ENCODE measurements at regions not wholly inside any gene's neighbourhood (a gene's known extent, or its start where the extent isn't known, plus 50 kb on each side); places are given as distances from the start of the nearest gene placed in this dataset.

GRCh38 chr4:13142726-13143125 is 341.4 kb downstream of the RAB28 start:
- no peak overlapping the region for H3K9ac ChIP-seq (ENCODE audit: low read length)
- ATAC-seq (no peak), DNase-seq (no peak)
- no peaks in the 10 kb centered on the region for H4K20me1 ChIP-seq (ENCODE audit: low read length)
- H3K9me2 ChIP-seq (replicated peaks; ENCODE audit: low read length) = no peaks in the 10 kb centered on the region
- no peaks in the 10 kb centered on the region for H3K4me1 ChIP-seq (ENCODE audit: insufficient read depth, low read length)
- no TSS peak for BruUV-seq (replicated peaks)
- TF ChIP-seq, protein P1, sequence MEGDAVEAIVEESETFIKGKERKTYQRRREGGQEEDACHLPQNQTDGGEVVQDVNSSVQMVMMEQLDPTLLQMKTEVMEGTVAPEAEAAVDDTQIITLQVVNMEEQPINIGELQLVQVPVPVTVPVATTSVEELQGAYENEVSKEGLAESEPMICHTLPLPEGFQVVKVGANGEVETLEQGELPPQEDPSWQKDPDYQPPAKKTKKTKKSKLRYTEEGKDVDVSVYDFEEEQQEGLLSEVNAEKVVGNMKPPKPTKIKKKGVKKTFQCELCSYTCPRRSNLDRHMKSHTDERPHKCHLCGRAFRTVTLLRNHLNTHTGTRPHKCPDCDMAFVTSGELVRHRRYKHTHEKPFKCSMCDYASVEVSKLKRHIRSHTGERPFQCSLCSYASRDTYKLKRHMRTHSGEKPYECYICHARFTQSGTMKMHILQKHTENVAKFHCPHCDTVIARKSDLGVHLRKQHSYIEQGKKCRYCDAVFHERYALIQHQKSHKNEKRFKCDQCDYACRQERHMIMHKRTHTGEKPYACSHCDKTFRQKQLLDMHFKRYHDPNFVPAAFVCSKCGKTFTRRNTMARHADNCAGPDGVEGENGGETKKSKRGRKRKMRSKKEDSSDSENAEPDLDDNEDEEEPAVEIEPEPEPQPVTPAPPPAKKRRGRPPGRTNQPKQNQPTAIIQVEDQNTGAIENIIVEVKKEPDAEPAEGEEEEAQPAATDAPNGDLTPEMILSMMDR (conservative IDR thresholded peaks at IDR 0.05; ENCODE audit: low read depth, low read length) = no peak
- TF ChIP-seq EZH2phosphoT487 (IDR thresholded peaks at IDR 0.05; ENCODE audit: borderline replicate concordance, low read length) (no peak), EZH2 (IDR thresholded peaks at IDR 0.05; ENCODE audit: low read length, unreplicated experiment) (no peak)
- no peak overlapping the region for H3K4me2 ChIP-seq (ENCODE audit: low read length)
- H3K79me2 ChIP-seq (ENCODE audit: low read length) = no peaks in the 10 kb centered on the region
- no peaks in the 10 kb centered on the region for H3K27me3 ChIP-seq (ENCODE audit: low read length)
- H3F3A ChIP-seq (ENCODE audit: low read length, unreplicated experiment) = no peaks in the 10 kb centered on the region
- no peaks in the 10 kb centered on the region for H3K36me3 ChIP-seq (ENCODE audit: low read depth, low read length)
- no peaks in the 10 kb centered on the region for H3K9me3 ChIP-seq (ENCODE audit: low read length)
- H3K27ac ChIP-seq (ENCODE audit: low read length) = no peak overlapping the region
- intact Hi-C loops (cut with micrococcal nuclease) = no loop called here
- H2AFZ ChIP-seq (ENCODE audit: low read length) = no peak overlapping the region
- ChIA-PET POLR2A (ENCODE audit: unreplicated experiment) (no interaction called here), CTCF (no interaction called here)
- no peak overlapping the region for H3K4me3 ChIP-seq (ENCODE audit: low read length)

GRCh38 chr4:13142191-13142590 is 341.9 kb downstream of the RAB28 start:
- Histone ChIP-seq H3K9me2 (replicated peaks; ENCODE audit: low read length) (no peaks in the 10 kb centered on the region), H3K27me3 (ENCODE audit: low read length) (no peaks in the 10 kb centered on the region), H3K4me3 (ENCODE audit: low read length) (no peak overlapping the region), H2AFZ (ENCODE audit: low read length) (no peak overlapping the region), H3F3A (ENCODE audit: low read length, unreplicated experiment) (no peaks in the 10 kb centered on the region), H3K79me2 (ENCODE audit: low read length) (no peaks in the 10 kb centered on the region), H3K9me3 (ENCODE audit: low read length) (no peaks in the 10 kb centered on the region), H3K4me1 (ENCODE audit: insufficient read depth, low read length) (no peaks in the 10 kb centered on the region), H3K9ac (ENCODE audit: low read length) (no peak overlapping the region), H3K27ac (ENCODE audit: low read length) (no peak overlapping the region), H4K20me1 (ENCODE audit: low read length) (no peaks in the 10 kb centered on the region), H3K36me3 (ENCODE audit: low read depth, low read length) (no peaks in the 10 kb centered on the region), H3K4me2 (ENCODE audit: low read length) (no peak overlapping the region)
- BruUV-seq (replicated peaks) = no TSS peak
- POLR2A ChIA-PET (ENCODE audit: unreplicated experiment) = no interaction called here
- DNase-seq = no peak
- TF ChIP-seq EZH2 (IDR thresholded peaks at IDR 0.05; ENCODE audit: low read length, unreplicated experiment) (no peak), EZH2phosphoT487 (IDR thresholded peaks at IDR 0.05; ENCODE audit: borderline replicate concordance, low read length) (no peak)
- TF ChIP-seq, protein P1 (conservative IDR thresholded peaks at IDR 0.05; ENCODE audit: low read depth, low read length) = no peak
- CTCF ChIA-PET = no interaction called here
- ATAC-seq = no peak
- intact Hi-C loops (cut with micrococcal nuclease) = no loop called here

DNA sequence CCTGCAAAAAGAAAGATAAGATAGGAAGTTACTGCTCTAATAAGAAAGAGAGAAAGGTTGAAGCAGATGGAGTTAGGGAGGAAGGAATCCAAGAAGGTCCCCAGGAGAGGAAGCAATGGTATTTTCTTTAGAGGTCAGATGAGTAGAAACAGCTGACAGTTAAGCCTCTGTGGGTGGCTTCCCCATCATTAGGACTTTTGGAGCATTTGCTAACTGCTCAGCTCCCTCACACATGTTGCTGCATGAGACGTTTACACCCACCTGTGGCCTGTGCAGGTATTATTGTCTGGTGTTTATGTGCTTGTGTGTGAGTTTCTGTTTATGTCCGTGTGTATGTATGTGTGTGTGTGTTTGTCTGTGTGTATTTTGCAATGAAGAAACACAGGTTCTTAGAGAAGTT is 346.8 kb downstream of the RAB28 start:
- intact Hi-C loops (cut with micrococcal nuclease) = no loop called here
- TF ChIP-seq EZH2phosphoT487 (IDR thresholded peaks at IDR 0.05; ENCODE audit: borderline replicate concordance, low read length) (no peak), EZH2 (IDR thresholded peaks at IDR 0.05; ENCODE audit: low read length, unreplicated experiment) (no peak)
- TF ChIP-seq, protein P1 (conservative IDR thresholded peaks at IDR 0.05; ENCODE audit: low read depth, low read length) = no peak

More for the DNA sequence above, 346.8 kb downstream of the RAB28 start:
- DNase-seq = no peak
- no peaks in the 10 kb centered on the region for H3K9me2 ChIP-seq (replicated peaks; ENCODE audit: low read length)
- no peaks in the 10 kb centered on the region for H3F3A ChIP-seq (ENCODE audit: low read length, unreplicated experiment)
- POLR2A ChIA-PET (ENCODE audit: unreplicated experiment) = no interaction called here
- no peaks in the 10 kb centered on the region for H3K36me3 ChIP-seq (ENCODE audit: low read depth, low read length)
- H3K9me3 ChIP-seq (ENCODE audit: low read length) = no peaks in the 10 kb centered on the region
- H3K9ac ChIP-seq (ENCODE audit: low read length) = no peak overlapping the region
- no peak for ATAC-seq
- CTCF ChIA-PET = no interaction called here
- no peaks in the 10 kb centered on the region for H3K27me3 ChIP-seq (ENCODE audit: low read length)
- no peak overlapping the region for H2AFZ ChIP-seq (ENCODE audit: low read length)
- no peak overlapping the region for H3K4me2 ChIP-seq (ENCODE audit: low read length)
- no peaks in the 10 kb centered on the region for H3K4me1 ChIP-seq (ENCODE audit: insufficient read depth, low read length)
- H3K79me2 ChIP-seq (ENCODE audit: low read length) = no peaks in the 10 kb centered on the region
- no peak overlapping the region for H3K27ac ChIP-seq (ENCODE audit: low read length)
- BruUV-seq (replicated peaks) = no TSS peak
- no peak overlapping the region for H3K4me3 ChIP-seq (ENCODE audit: low read length)
- H4K20me1 ChIP-seq (ENCODE audit: low read length) = no peaks in the 10 kb centered on the region

All from PC-3 (cell line).